WERI-Rb-1 (cell line): ENCODE measurements at regions not wholly inside any gene's neighbourhood (a gene's known extent, or its start where the extent isn't known, plus 50 kb on each side); places are given as distances from the start of the nearest gene placed in this dataset.

Experiments used
- DNase-seq: peaks from one replicate; pipeline ENCODE4 v3.0.0-alpha.2; 2020
- H3K27ac ChIP-seq: fragments of 250-450 bp; sonication (Bioruptor Pico); 2 replicates; pipeline ENCODE4 v1.5.1; 2020; ENCODE audit warnings: mild to moderate bottlenecking, moderate library complexity
- H3K27me3 ChIP-seq: fragments of 250-450 bp; sonication (Bioruptor Pico); 2 replicates; pipeline ENCODE4 v1.5.1; 2021; ENCODE audit warnings: mild to moderate bottlenecking, low read depth, moderate library complexity; ENCODE audit not compliant: insufficient read depth, severe bottlenecking
- H3K36me3 ChIP-seq: fragments of 250-450 bp; sonication (Bioruptor Pico); 2 replicates; pipeline ENCODE4 v1.5.1; 2020; ENCODE audit warnings: mild to moderate bottlenecking, moderate library complexity
- H3K4me3 ChIP-seq: 2 replicates; pipeline ENCODE4 v1.5.1; 2011; ENCODE audit warnings: low read depth, mild to moderate bottlenecking, control low read depth, low read length
- H3K9me3 ChIP-seq: fragments of 250-450 bp; sonication (Bioruptor Pico); 2 replicates; pipeline ENCODE4 v1.5.1; 2021; ENCODE audit warnings: mild to moderate bottlenecking, moderate library complexity; ENCODE audit not compliant: severe bottlenecking
- CTCF ChIP-seq: IDR thresholded peaks from 2 replicates; pipeline ENCODE4 v1.5.1; 2011; ENCODE audit warnings: low read depth, mild to moderate bottlenecking, control low read depth, inconsistent platforms, low read length

GRCh38 chr2:118387509-118387908, 299.2 kb downstream of the INSIG2 start:
- Histone ChIP-seq H3K36me3 (no peaks in the 10 kb centered on the region), H3K9me3 (no peaks in the 10 kb centered on the region), H3K4me3 (no peak overlapping the region), H3K27ac (no peak overlapping the region), H3K27me3 (peaks cover 69% of the 10 kb centered on the region)
- no peak for TF ChIP-seq CTCF
- DNase-seq: no peak

- H3K36me3 ChIP-seq: no peaks in the 10 kb centered on the region
- H3K9me3 ChIP-seq: no peaks in the 10 kb centered on the region
- peaks cover 68% of the 10 kb centered on the region for H3K27me3 ChIP-seq
- no peak for TF ChIP-seq CTCF
- H3K4me3 ChIP-seq: no peak overlapping the region
- no peak for DNase-seq
- H3K27ac ChIP-seq: no peak overlapping the region
Observed at GRCh38 chr2:118386641-118387302, 298.5 kb downstream of the INSIG2 start.

GRCh38 chr2:118380915-118381653, 292.8 kb downstream of the INSIG2 start:
- Histone ChIP-seq H3K36me3 (no peaks in the 10 kb centered on the region), H3K9me3 (no peaks in the 10 kb centered on the region), H3K27ac (no peak overlapping the region), H3K27me3 (peaks cover 76% of the 10 kb centered on the region), H3K4me3 (no peak overlapping the region)
- no peak for DNase-seq
- no peak for TF ChIP-seq CTCF

GRCh38 chr2:118375907-118376485, 287.7 kb downstream of the INSIG2 start:
- no peaks in the 10 kb centered on the region for H3K36me3 ChIP-seq
- H3K27ac ChIP-seq: no peak overlapping the region
- DNase-seq: no peak
- no peak overlapping the region for H3K4me3 ChIP-seq
- peaks cover 76% of the 10 kb centered on the region for H3K27me3 ChIP-seq
- no peaks in the 10 kb centered on the region for H3K9me3 ChIP-seq
- no peak for TF ChIP-seq CTCF

GRCh38 chr2:118374974-118375755, 286.9 kb downstream of the INSIG2 start:
- Histone ChIP-seq H3K9me3 (no peaks in the 10 kb centered on the region), H3K27me3 (peaks cover 82% of the 10 kb centered on the region), H3K27ac (no peak overlapping the region), H3K36me3 (no peaks in the 10 kb centered on the region), H3K4me3 (no peak overlapping the region)
- no peak for TF ChIP-seq CTCF
- DNase-seq: no peak
